ENCODE measurements at regions not wholly inside any gene's neighbourhood (a gene's known extent, or its start where the extent isn't known, plus 50 kb on each side); places are given as distances from the start of the nearest gene placed in this dataset.
"Not testable (repeated sequence)": the region's sequence is repeated elsewhere in the genome, so short reads cannot be mapped to it uniquely, and the experiment has no call there.

- H3K4me1 ChIP-seq (ENCODE audit: low read length) = no peaks in the 10 kb centered on the region
- no peak for TF ChIP-seq EZH2phosphoT487 (IDR thresholded peaks at IDR 0.05; ENCODE audit: low read depth)
- TF ChIP-seq, protein P1, sequence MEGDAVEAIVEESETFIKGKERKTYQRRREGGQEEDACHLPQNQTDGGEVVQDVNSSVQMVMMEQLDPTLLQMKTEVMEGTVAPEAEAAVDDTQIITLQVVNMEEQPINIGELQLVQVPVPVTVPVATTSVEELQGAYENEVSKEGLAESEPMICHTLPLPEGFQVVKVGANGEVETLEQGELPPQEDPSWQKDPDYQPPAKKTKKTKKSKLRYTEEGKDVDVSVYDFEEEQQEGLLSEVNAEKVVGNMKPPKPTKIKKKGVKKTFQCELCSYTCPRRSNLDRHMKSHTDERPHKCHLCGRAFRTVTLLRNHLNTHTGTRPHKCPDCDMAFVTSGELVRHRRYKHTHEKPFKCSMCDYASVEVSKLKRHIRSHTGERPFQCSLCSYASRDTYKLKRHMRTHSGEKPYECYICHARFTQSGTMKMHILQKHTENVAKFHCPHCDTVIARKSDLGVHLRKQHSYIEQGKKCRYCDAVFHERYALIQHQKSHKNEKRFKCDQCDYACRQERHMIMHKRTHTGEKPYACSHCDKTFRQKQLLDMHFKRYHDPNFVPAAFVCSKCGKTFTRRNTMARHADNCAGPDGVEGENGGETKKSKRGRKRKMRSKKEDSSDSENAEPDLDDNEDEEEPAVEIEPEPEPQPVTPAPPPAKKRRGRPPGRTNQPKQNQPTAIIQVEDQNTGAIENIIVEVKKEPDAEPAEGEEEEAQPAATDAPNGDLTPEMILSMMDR (IDR thresholded peaks at IDR 0.05; ENCODE audit: low read depth, low read length) = no peak
- no peaks in the 10 kb centered on the region for H3K9me3 ChIP-seq (ENCODE audit: insufficient read depth, low read length)
- no peak overlapping the region for H2AFZ ChIP-seq (ENCODE audit: low read depth, low read length)
- no peaks in the 10 kb centered on the region for H3K79me2 ChIP-seq (ENCODE audit: low read length)
- no peaks in the 10 kb centered on the region for H4K20me1 ChIP-seq (ENCODE audit: insufficient read depth, low read length)
- H3K27me3 ChIP-seq (ENCODE audit: low read depth, low read length) = no peaks in the 10 kb centered on the region
- H3K4me3 ChIP-seq (ENCODE audit: low read length) = no peak overlapping the region
- no peak overlapping the region for H3K9ac ChIP-seq (ENCODE audit: low read length)
- no peak overlapping the region for H3K27ac ChIP-seq (ENCODE audit: low read length)
- no peaks in the 10 kb centered on the region for H3K36me3 ChIP-seq (replicated peaks; ENCODE audit: low read depth, low read length)
- H3K4me2 ChIP-seq (ENCODE audit: low read length) = no peak overlapping the region
These were observed 2133.6 kb upstream of the ACO1 start for GRCh38 chr9:30250872-30251271.

DNA sequence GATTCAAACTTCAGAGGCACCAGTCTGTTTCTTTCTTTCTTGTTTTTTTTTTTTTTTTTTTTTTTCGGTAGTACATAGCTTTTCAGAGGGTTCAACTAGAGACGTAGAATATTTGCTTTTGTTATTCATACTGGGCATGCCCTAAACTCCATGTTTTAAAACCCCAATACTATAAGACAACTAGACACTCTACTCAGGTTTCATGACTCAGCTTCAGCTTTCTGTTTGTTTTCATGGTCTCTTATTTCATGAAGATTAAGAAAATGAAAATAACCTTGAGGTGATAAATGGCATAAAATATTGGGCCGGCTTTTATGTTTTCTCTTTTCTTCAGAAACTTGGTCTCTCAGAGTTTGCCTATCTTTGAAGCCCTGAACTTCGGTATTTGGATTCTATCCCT lies 2126.3 kb upstream of the ACO1 start:
- TF ChIP-seq EZH2phosphoT487 (IDR thresholded peaks at IDR 0.05; ENCODE audit: low read depth) = no peak
- TF ChIP-seq, protein P1 (IDR thresholded peaks at IDR 0.05; ENCODE audit: low read depth, low read length) = no peak
- Histone ChIP-seq H3K79me2 (ENCODE audit: low read length) (no peaks in the 10 kb centered on the region), H3K36me3 (replicated peaks; ENCODE audit: low read depth, low read length) (no peaks in the 10 kb centered on the region), H3K9me3 (ENCODE audit: insufficient read depth, low read length) (no peaks in the 10 kb centered on the region; the same call in 1 of the 2 replicates), H2AFZ (ENCODE audit: low read depth, low read length) (no peak overlapping the region), H4K20me1 (ENCODE audit: insufficient read depth, low read length) (no peaks in the 10 kb centered on the region), H3K4me3 (ENCODE audit: low read length) (no peak overlapping the region), H3K27ac (ENCODE audit: low read length) (no peak overlapping the region), H3K9ac (ENCODE audit: low read length) (no peak overlapping the region), H3K27me3 (ENCODE audit: low read depth, low read length) (no peaks in the 10 kb centered on the region), H3K4me1 (ENCODE audit: low read length) (no peaks in the 10 kb centered on the region), H3K4me2 (ENCODE audit: low read length) (no peak overlapping the region)

DNA sequence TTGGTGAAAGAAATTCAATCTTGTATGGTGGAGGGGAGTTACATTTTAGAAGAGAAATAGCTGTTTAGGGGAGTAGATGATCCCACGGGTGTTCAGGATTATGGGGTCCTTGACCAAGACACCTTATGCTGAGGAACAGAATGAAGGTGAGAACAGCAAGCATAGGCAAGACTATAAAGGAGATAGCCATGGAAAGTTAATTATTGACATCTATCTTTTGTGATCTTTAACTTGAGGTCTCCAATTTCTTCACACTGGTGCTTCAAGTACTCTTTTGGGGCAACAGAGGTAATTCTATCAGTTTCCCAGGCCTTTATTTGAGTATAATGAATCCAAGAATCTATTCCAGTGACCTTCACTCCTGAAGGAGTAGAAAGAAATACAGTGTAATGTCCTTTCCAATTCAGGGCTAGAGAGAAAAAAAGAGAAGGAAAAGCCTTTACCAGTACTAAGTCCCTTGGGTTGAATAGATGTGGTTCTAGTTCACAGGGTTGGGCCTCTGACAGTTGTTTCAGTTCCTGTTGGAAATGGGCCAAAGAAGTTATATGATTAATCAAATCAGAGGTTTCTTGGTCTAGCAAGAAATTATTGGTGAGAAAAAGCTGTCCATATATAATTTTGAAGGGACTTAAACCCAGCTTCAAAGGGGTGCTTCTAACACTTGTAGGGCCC lies 2104.1 kb upstream of the ACO1 start:
- Histone ChIP-seq H4K20me1 (ENCODE audit: insufficient read depth, low read length) (no peaks in the 10 kb centered on the region), H3K4me2 (ENCODE audit: low read length) (no peak overlapping the region; the same call in 1 of the 2 replicates), H3K79me2 (ENCODE audit: low read length) (no peaks in the 10 kb centered on the region), H3K9me3 (ENCODE audit: insufficient read depth, low read length) (no peaks in the 10 kb centered on the region), H2AFZ (ENCODE audit: low read depth, low read length) (no peak overlapping the region), H3K4me3 (ENCODE audit: low read length) (no peak overlapping the region), H3K27me3 (ENCODE audit: low read depth, low read length) (no peaks in the 10 kb centered on the region), H3K27ac (ENCODE audit: low read length) (no peak overlapping the region), H3K9ac (ENCODE audit: low read length) (no peak overlapping the region), H3K4me1 (ENCODE audit: low read length) (peaks cover 12% of the 10 kb centered on the region), H3K36me3 (replicated peaks; ENCODE audit: low read depth, low read length) (no peaks in the 10 kb centered on the region)
- TF ChIP-seq, protein P1 (IDR thresholded peaks at IDR 0.05; ENCODE audit: low read depth, low read length) = no peak
- TF ChIP-seq EZH2phosphoT487 (IDR thresholded peaks at IDR 0.05; ENCODE audit: low read depth) = no peak

GRCh38 chr9:30289435-30289834 lies 2095.0 kb upstream of the ACO1 start:
- no peaks in the 10 kb centered on the region for H3K27me3 ChIP-seq (ENCODE audit: low read depth, low read length)
- H3K27ac ChIP-seq (ENCODE audit: low read length) = no peak overlapping the region
- no peaks in the 10 kb centered on the region for H3K36me3 ChIP-seq (replicated peaks; ENCODE audit: low read depth, low read length)
- H3K9ac ChIP-seq (ENCODE audit: low read length) = no peak overlapping the region
- no peaks in the 10 kb centered on the region for H3K79me2 ChIP-seq (ENCODE audit: low read length)
- H4K20me1 ChIP-seq (ENCODE audit: insufficient read depth, low read length) = no peaks in the 10 kb centered on the region
- no peaks in the 10 kb centered on the region for H3K9me3 ChIP-seq (ENCODE audit: insufficient read depth, low read length)
- H3K4me1 ChIP-seq (ENCODE audit: low read length) = no peaks in the 10 kb centered on the region
- TF ChIP-seq, protein P1 (IDR thresholded peaks at IDR 0.05; ENCODE audit: low read depth, low read length) = no peak
- no peak for TF ChIP-seq EZH2phosphoT487 (IDR thresholded peaks at IDR 0.05; ENCODE audit: low read depth)
- H3K4me3 ChIP-seq (ENCODE audit: low read length) = no peak overlapping the region
- no peak overlapping the region for H3K4me2 ChIP-seq (ENCODE audit: low read length)
- no peak overlapping the region for H2AFZ ChIP-seq (ENCODE audit: low read depth, low read length)

DNA sequence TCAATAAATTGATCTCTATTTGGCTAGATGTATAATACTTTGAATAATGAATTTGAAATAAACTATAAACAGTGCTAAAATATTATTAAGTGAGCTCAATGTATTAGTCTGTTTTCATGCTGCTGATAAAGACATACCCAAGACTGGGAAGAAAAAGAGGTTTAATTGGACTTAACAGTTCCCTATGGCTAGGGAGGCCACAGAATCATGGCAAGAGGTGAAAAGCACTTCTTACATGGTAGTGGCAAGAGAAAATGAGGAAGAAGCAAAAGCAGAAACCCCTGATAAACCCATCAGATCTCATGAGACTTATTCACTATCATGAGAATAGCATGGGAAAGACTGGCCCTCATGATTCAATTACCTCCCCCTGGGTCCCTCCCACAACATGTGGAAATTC lies 2092.4 kb upstream of the ACO1 start:
- not testable (repeated sequence) for H3K4me1 ChIP-seq (ENCODE audit: low read length); H3K36me3 ChIP-seq (replicated peaks; ENCODE audit: low read depth, low read length); H3K4me3 ChIP-seq (ENCODE audit: low read length); H2AFZ ChIP-seq (ENCODE audit: low read depth, low read length); H3K27ac ChIP-seq (ENCODE audit: low read length); H3K79me2 ChIP-seq (ENCODE audit: low read length); H3K27me3 ChIP-seq (ENCODE audit: low read depth, low read length); H3K4me2 ChIP-seq (ENCODE audit: low read length); H4K20me1 ChIP-seq (ENCODE audit: insufficient read depth, low read length); H3K9me3 ChIP-seq (ENCODE audit: insufficient read depth, low read length); H3K9ac ChIP-seq (ENCODE audit: low read length)
